H9 (cell line): ENCODE measurements at regions not wholly inside any gene's neighbourhood (a gene's known extent, or its start where the extent isn't known, plus 50 kb on each side); places are given as distances from the start of the nearest gene placed in this dataset.

Source experiments
- DNase-seq: peaks from one replicate; pipeline ENCODE4 v3.0.0-alpha.2; 2017
- H2AFZ ChIP-seq: one replicate; pipeline ENCODE4 v1.6.1; 2013; ENCODE audit warnings: mild to moderate bottlenecking, low read length, control low read depth, moderate library complexity
- H2AK5ac ChIP-seq: 2 replicates; pipeline ENCODE4 v1.6.1; 2013; ENCODE audit warnings: low read length, control low read depth, mixed read lengths; ENCODE audit not compliant: insufficient read length
- H2BK120ac ChIP-seq: one replicate; pipeline ENCODE4 v1.6.1; 2013; ENCODE audit warnings: low read depth, mild to moderate bottlenecking, low read length, control low read depth, inconsistent platforms; ENCODE audit not compliant: poor library complexity, severe bottlenecking
- H2BK12ac ChIP-seq: 2 replicates; pipeline ENCODE4 v1.6.1; 2013; ENCODE audit warnings: low read length, control low read depth, mixed read lengths, low read depth; ENCODE audit not compliant: insufficient read length
- H2BK15ac ChIP-seq: 2 replicates; pipeline ENCODE4 v1.6.1; 2013; ENCODE audit warnings: low read depth, low read length, control low read depth
- H2BK20ac ChIP-seq: one replicate; pipeline ENCODE4 v1.6.1; 2013; ENCODE audit warnings: low read depth, mild to moderate bottlenecking, low read length, control low read depth, inconsistent platforms; ENCODE audit not compliant: poor library complexity, severe bottlenecking
- H2BK5ac ChIP-seq: 2 replicates; pipeline ENCODE4 v1.6.1; 2013; ENCODE audit warnings: low read length, control low read depth, mixed read lengths; ENCODE audit not compliant: insufficient read length
- H3K14ac ChIP-seq: 2 replicates; pipeline ENCODE4 v1.6.1; 2013; ENCODE audit warnings: low read length, control low read depth; ENCODE audit not compliant: insufficient read depth
- H3K18ac ChIP-seq: 2 replicates; pipeline ENCODE4 v1.6.1; 2013; ENCODE audit warnings: low read depth, mild to moderate bottlenecking, mixed read lengths, low read length, control low read depth; ENCODE audit not compliant: insufficient read length
- H3K23ac ChIP-seq: 2 replicates; pipeline ENCODE4 v1.6.1; 2013; ENCODE audit warnings: low read length, control low read depth, mixed read lengths, low read depth; ENCODE audit not compliant: insufficient read length
- H3K23me2 ChIP-seq: 2 replicates; pipeline ENCODE4 v1.6.1; 2013; ENCODE audit warnings: low read depth, mild to moderate bottlenecking, mixed read lengths, low read length, control low read depth; ENCODE audit not compliant: insufficient read length, poor library complexity, severe bottlenecking
- H3K27ac ChIP-seq: 2 replicates; pipeline ENCODE4 v1.5.1; 2013; ENCODE audit warnings: low read length, control low read depth, mixed read lengths, low read depth; ENCODE audit not compliant: insufficient read length
- H3K27me3 ChIP-seq: 2 replicates; pipeline ENCODE4 v1.6.1; 2013; ENCODE audit warnings: low read length, control low read depth, inconsistent platforms; ENCODE audit not compliant: insufficient read depth
- H3K4ac ChIP-seq: 2 replicates; pipeline ENCODE4 v1.6.1; 2013; ENCODE audit warnings: low read depth, mild to moderate bottlenecking, control low read depth, inconsistent platforms, low read length, moderate library complexity
- H3K4me1 ChIP-seq: 2 replicates; pipeline ENCODE4 v1.6.1; 2013; ENCODE audit warnings: low read length, control low read depth, inconsistent platforms; ENCODE audit not compliant: insufficient read depth
- H3K4me2 ChIP-seq: 2 replicates; pipeline ENCODE4 v1.6.1; 2013; ENCODE audit warnings: low read length, control low read depth, mixed read lengths; ENCODE audit not compliant: insufficient read length, insufficient read depth
- H3K56ac ChIP-seq: 2 replicates; pipeline ENCODE4 v1.6.1; 2013; ENCODE audit warnings: low read depth, mild to moderate bottlenecking, mixed read lengths, low read length, control low read depth; ENCODE audit not compliant: insufficient read length
- H3K79me1 ChIP-seq: 2 replicates; pipeline ENCODE4 v1.6.1; 2013; ENCODE audit warnings: low read depth, mild to moderate bottlenecking, moderate library complexity, low read length, control low read depth, inconsistent platforms; ENCODE audit not compliant: insufficient read depth, poor library complexity, severe bottlenecking
- H3K79me2 ChIP-seq: 2 replicates; pipeline ENCODE4 v1.6.1; 2013; ENCODE audit warnings: low read length, control low read depth, inconsistent platforms; ENCODE audit not compliant: insufficient read depth
- H3K9ac ChIP-seq: 2 replicates; pipeline ENCODE4 v1.6.1; 2013; ENCODE audit warnings: low read length, control low read depth, mixed read lengths; ENCODE audit not compliant: insufficient read length; ENCODE audit errors: extremely low read depth
- H3K9me3 ChIP-seq: one replicate; pipeline ENCODE4 v1.6.1; 2013; ENCODE audit warnings: low read depth, low read length, inconsistent platforms; ENCODE audit not compliant: control insufficient read depth
- H3T11ph ChIP-seq: one replicate; pipeline ENCODE4 v1.6.1; 2013; ENCODE audit warnings: mild to moderate bottlenecking, low read length, control low read depth, inconsistent platforms
- H4K20me1 ChIP-seq: one replicate; pipeline ENCODE4 v1.6.1; 2013; ENCODE audit not compliant: control insufficient read depth, insufficient read length, insufficient read depth
- H4K5ac ChIP-seq: 2 replicates; pipeline ENCODE4 v1.6.1; 2013; ENCODE audit warnings: low read depth, mild to moderate bottlenecking, mixed read lengths, low read length, control low read depth; ENCODE audit not compliant: insufficient read length
- H4K8ac ChIP-seq: replicated peaks from 2 replicates; pipeline ENCODE4 v1.6.1; 2013; ENCODE audit warnings: low read length, control low read depth, mixed read lengths, low read depth; ENCODE audit not compliant: insufficient read length
- H4K91ac ChIP-seq: 2 replicates; pipeline ENCODE4 v1.6.1; 2013; ENCODE audit warnings: low read depth, mild to moderate bottlenecking, moderate library complexity, mixed read lengths, low read length, control low read depth; ENCODE audit not compliant: insufficient read length
- H3K27ac Mint-ChIP-seq, 3 experiments: 2 replicates in 2 of 3; 3 replicates in 1 of 3; pipeline ENCODE4 v1.8.0; 2020 to 2021; ENCODE audit warnings: mixed read lengths in 3 of 3, mild to moderate bottlenecking in 1 of 3, moderate library complexity in 1 of 3
- H3K27me3 Mint-ChIP-seq: 2 replicates; pipeline ENCODE4 v1.8.0; 2021; ENCODE audit warnings: low read depth, mild to moderate bottlenecking, moderate library complexity, mixed read lengths
- H3K36me3 Mint-ChIP-seq, 3 experiments: 2 replicates in 2 of 3; 3 replicates in 1 of 3; pipeline ENCODE4 v1.8.0; 2020 to 2021; ENCODE audit warnings: low read depth in 3 of 3, mixed read lengths in 3 of 3; ENCODE audit not compliant: insufficient read depth in 1 of 3
- H3K4me1 Mint-ChIP-seq, 2 experiments: 2 replicates each; pipeline ENCODE4 v1.8.0; 2020; ENCODE audit warnings: mixed read lengths in 2 of 2
- H3K4me3 Mint-ChIP-seq, 2 experiments: 2 replicates in 1 of 2; 3 replicates in 1 of 2; pipeline ENCODE4 v1.8.0; 2020 to 2021; ENCODE audit warnings: mild to moderate bottlenecking in 2 of 2, mixed read lengths in 2 of 2, moderate library complexity in 1 of 2
- H3K9me3 Mint-ChIP-seq, 2 experiments: 2 replicates in 1 of 2; 3 replicates in 1 of 2; pipeline ENCODE4 v1.8.0; 2020; ENCODE audit warnings: mild to moderate bottlenecking in 2 of 2, mixed read lengths in 2 of 2, moderate library complexity in 1 of 2
- WGBS: extraction: QIAGEN DNeasy Blood & Tissue Kit; methylation state at CpG from one replicate; pipeline ENCODE4 v1.1.7; 2013; ENCODE audit warnings: missing lambda C conversion rate, low lambda C conversion rate, mixed read lengths; ENCODE audit not compliant: insufficient read length; ENCODE audit errors: extremely low coverage; 5-methylcytosine and 5-hydroxymethylcytosine counted together
- TF ChIP-seq, protein P1 (sequence below): fragments of 200-600 bp; sonication (generic); conservative IDR thresholded peaks from 3 replicates; pipeline ENCODE4 v1.8.0; 2021; ENCODE audit warnings: antibody characterized with exemption, mild to moderate bottlenecking

DNA sequence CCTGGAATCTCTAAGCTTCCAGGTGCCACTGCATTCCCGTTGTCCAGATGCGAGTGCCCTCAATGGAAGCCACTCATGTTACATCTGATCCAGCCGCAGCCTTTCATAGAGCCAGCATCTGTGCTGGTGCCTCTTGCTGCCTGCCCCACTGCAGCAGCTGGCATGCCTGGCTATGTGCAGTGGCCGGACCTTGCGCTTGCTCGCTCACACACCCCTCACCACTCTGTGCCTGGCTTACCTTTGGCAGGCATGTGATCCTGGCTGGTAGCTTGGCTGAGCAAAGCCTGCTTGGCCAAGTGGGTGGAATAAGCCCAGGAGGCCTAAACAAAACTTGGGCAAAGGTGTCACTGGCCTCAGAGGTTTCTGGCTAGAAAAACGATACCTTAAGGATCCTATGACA lies 59.5 kb upstream of the CDKN2AIP start:
- TF ChIP-seq, protein P1, sequence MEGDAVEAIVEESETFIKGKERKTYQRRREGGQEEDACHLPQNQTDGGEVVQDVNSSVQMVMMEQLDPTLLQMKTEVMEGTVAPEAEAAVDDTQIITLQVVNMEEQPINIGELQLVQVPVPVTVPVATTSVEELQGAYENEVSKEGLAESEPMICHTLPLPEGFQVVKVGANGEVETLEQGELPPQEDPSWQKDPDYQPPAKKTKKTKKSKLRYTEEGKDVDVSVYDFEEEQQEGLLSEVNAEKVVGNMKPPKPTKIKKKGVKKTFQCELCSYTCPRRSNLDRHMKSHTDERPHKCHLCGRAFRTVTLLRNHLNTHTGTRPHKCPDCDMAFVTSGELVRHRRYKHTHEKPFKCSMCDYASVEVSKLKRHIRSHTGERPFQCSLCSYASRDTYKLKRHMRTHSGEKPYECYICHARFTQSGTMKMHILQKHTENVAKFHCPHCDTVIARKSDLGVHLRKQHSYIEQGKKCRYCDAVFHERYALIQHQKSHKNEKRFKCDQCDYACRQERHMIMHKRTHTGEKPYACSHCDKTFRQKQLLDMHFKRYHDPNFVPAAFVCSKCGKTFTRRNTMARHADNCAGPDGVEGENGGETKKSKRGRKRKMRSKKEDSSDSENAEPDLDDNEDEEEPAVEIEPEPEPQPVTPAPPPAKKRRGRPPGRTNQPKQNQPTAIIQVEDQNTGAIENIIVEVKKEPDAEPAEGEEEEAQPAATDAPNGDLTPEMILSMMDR, result no peak
- Histone ChIP-seq H3K79me2 (no peaks in the 10 kb centered on the region), H4K8ac (no peak overlapping the region), H4K91ac (no peak overlapping the region), H2BK12ac (no peak overlapping the region), H3K23ac (no peak overlapping the region), H3K4ac (no peak overlapping the region), H3K4me2 (no peak overlapping the region), H3K9me3 (peaks cover 19% of the 10 kb centered on the region), H2AK5ac (no peak overlapping the region), H4K5ac (no peak overlapping the region), H2AFZ (no peak overlapping the region), H3K18ac (no peak overlapping the region), H3K27ac (no peak overlapping the region), H4K20me1 (no peaks in the 10 kb centered on the region), H3K27me3 (no peaks in the 10 kb centered on the region), H3K4me1 (no peaks in the 10 kb centered on the region), H3K14ac (no peak overlapping the region), H2BK120ac (no peak overlapping the region), H2BK20ac (no peak overlapping the region), H3K23me2 (no peaks in the 10 kb centered on the region), H2BK15ac (no peak overlapping the region), H3K9ac (no peak overlapping the region), H3K79me1 (no peaks in the 10 kb centered on the region), H3T11ph (no peak overlapping the region), H3K56ac (no peak overlapping the region), H2BK5ac (no peak overlapping the region)
- Mint-ChIP-seq H3K9me3 (peaks cover 13 to 19% of the 10 kb centered on the region in 2 experiments; a peak in 3 of 5 replicates), H3K27ac (no peak overlapping the region), H3K27me3 (peaks cover 2% of the 10 kb centered on the region; the same call in 1 of the 2 replicates), H3K36me3 (0 out of 7 replicates have a peak, but pooled peaks cover 0 to 5% (median 0%) of the 10 kb centered on the region in 3 experiments), H3K4me3 (no peak overlapping the region), H3K4me1 (peaks cover 0 to 3% of the 10 kb centered on the region in 2 experiments; a peak in 1 of 4 replicates)
- no peak for DNase-seq
- WGBS, result no CpG with 5 or more reads among the region's 7 CpGs
